Activated T-helper 17 cell treated with anti-CD3 and anti-CD28 coated beads, Interleukin-2, amount 50 U/mL, for 72 hours (primary cell): ENCODE measurements at regions not wholly inside any gene's neighbourhood (a gene's known extent, or its start where the extent isn't known, plus 50 kb on each side); places are given as distances from the start of the nearest gene placed in this dataset.

ENCODE experiments used
- ATAC-seq: fragments of 150-1000 bp; cut with Tn5 transposase; replicated peaks from 2 replicates; pipeline ENCODE4 v1.10.0; 2021; ENCODE audit warnings: mild to moderate bottlenecking, moderate library complexity
- H3K27ac Mint-ChIP-seq: one replicate; pipeline ENCODE4 v1.8.0; 2022; ENCODE audit warnings: mixed read lengths
- H3K27me3 Mint-ChIP-seq: one replicate; pipeline ENCODE4 v1.8.0; 2022; ENCODE audit warnings: mixed read lengths
- H3K36me3 Mint-ChIP-seq: one replicate; pipeline ENCODE4 v1.8.0; 2022; ENCODE audit warnings: low read depth, mild to moderate bottlenecking, mixed read lengths
- H3K4me1 Mint-ChIP-seq: one replicate; pipeline ENCODE4 v1.8.0; 2022; ENCODE audit warnings: mixed read lengths
- H3K4me3 Mint-ChIP-seq: one replicate; pipeline ENCODE4 v1.8.0; 2022; ENCODE audit warnings: mild to moderate bottlenecking, mixed read lengths
- H3K9me3 Mint-ChIP-seq: one replicate; pipeline ENCODE4 v1.8.0; 2022; ENCODE audit warnings: mixed read lengths

- H3K36me3 Mint-ChIP-seq, result no peaks in the 10 kb centered on the region
- H3K27ac Mint-ChIP-seq, result no peak overlapping the region
- H3K27me3 Mint-ChIP-seq, result peaks cover 4% of the 10 kb centered on the region
- ATAC-seq, result no peak
- no peak overlapping the region for H3K4me3 Mint-ChIP-seq
- no peaks in the 10 kb centered on the region for H3K4me1 Mint-ChIP-seq
- peaks cover 8% of the 10 kb centered on the region for H3K9me3 Mint-ChIP-seq
These were observed 356.2 kb downstream of the ZNF521 start for GRCh38 chr18:24995755-24996154.

GRCh38 chr18:24999650-25000267 is 352.2 kb downstream of the ZNF521 start:
- Mint-ChIP-seq H3K9me3 (peaks cover 3% of the 10 kb centered on the region), H3K27ac (no peak overlapping the region)
- ATAC-seq, result no peak

DNA sequence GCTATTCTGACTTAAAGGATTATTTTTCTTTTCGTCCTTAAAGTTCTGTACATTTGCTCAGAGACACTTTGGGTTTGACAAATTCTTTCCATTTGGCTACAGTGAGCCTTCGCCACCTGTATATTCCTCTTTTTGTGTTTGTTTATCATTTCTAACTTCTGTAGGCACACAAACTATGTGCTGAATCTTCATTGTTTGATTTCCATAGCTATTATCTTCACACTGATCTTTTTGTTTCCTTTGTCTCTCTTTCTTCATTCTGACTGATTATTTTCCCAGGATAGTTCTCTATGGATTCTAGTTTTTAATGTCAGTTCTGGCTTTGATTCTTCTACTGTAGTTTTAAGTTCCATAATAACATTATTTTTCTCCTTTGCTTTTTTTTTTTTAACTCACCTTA is 350.2 kb downstream of the ZNF521 start:
- no peak for ATAC-seq
- no peak overlapping the region for H3K27ac Mint-ChIP-seq
- peaks cover 3% of the 10 kb centered on the region for H3K9me3 Mint-ChIP-seq
- H3K27me3 Mint-ChIP-seq, result peaks cover 4% of the 10 kb centered on the region
- H3K36me3 Mint-ChIP-seq, result no peaks in the 10 kb centered on the region
- H3K4me1 Mint-ChIP-seq, result no peaks in the 10 kb centered on the region
- no peak overlapping the region for H3K4me3 Mint-ChIP-seq

More at GRCh38 chr18:24999650-25000267, 352.2 kb downstream of the ZNF521 start:
- Mint-ChIP-seq H3K27me3 (peaks cover 4% of the 10 kb centered on the region), H3K4me1 (no peaks in the 10 kb centered on the region), H3K4me3 (no peak overlapping the region), H3K36me3 (no peaks in the 10 kb centered on the region)

DNA sequence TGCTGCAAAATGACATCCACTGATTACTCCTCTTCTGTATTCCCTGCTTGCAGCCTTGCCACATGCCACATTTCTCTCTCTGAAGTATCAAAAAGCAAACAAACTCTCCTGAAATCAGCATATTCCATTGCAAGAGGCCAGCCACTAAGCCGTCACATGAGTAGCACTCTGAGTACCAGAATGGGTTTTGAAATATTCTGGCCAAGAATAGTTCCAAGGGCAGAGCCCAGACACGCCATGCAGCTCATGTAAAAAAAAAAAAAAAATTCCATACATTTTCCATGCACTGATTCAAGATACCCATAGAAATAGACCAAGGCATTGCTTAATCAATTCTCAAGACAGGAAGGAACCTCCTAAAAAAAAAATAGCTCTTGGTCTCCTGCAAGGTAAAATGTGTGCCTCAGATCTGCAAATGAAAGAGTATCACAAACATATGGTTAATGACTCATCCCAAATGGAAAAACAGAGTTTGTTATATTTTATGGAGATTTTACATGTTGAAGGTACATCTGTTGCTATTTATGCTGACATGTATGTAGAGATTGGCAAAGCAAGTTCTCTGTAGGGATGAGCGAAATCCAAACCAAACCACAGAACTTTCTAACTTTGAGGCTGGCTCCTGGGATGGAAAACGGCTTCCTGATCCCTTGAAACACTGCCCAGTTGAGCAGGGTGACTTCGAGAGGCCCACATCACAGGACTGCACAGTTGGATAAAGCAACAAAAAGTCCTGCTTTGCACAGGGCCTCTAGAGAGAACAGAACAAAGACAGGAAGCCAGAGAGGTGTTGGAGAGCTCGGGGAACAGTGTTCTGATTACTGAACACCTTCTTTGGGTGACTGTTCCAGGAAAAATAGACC is 346.2 kb downstream of the ZNF521 start:
- no peak for ATAC-seq
- peaks cover 4% of the 10 kb centered on the region for H3K9me3 Mint-ChIP-seq
- H3K27ac Mint-ChIP-seq, result no peak overlapping the region
- H3K4me1 Mint-ChIP-seq, result no peaks in the 10 kb centered on the region
- H3K4me3 Mint-ChIP-seq, result no peak overlapping the region
- no peaks in the 10 kb centered on the region for H3K36me3 Mint-ChIP-seq
- H3K27me3 Mint-ChIP-seq, result no peaks in the 10 kb centered on the region

DNA sequence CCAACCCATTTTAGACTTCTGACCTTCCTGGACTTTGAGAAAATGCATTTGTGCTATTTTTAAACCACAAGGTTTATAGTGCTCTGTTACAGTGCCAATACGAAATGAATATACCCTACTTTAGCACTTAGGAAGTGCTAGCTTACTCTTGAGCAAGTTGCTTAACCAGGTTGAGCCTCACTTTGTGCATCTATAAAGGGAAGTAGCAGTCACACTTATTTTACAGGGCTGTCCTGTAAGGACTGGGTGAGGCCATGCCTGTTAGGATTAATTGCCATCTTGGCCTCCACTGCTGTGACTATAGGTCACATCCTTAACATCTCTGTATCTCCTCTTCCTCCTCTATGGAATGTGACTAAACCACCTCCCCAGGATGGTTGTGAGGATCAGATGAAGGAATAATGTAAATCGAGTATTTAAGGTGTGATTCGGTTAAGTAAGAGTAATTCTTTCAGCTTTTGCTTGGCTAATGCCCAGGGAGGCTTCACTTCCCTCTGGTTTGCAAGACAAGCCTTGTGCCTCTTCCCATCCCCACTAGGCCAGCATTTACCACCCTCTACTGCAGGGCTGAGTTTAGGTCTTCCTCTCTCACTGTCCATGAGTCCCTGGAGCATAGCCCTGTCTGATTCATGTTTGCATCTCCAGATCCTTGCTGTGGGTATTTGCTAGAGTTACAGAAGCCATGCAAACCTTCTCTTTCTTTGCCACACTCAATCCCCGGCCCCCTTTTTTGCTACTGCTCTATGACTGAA is 341.2 kb downstream of the ZNF521 start:
- H3K9me3 Mint-ChIP-seq, result peaks cover 9% of the 10 kb centered on the region
- no peak for ATAC-seq
- H3K27me3 Mint-ChIP-seq, result peaks cover 4% of the 10 kb centered on the region
- H3K27ac Mint-ChIP-seq, result no peak overlapping the region
- H3K4me1 Mint-ChIP-seq, result no peaks in the 10 kb centered on the region
- no peak overlapping the region for H3K4me3 Mint-ChIP-seq
- H3K36me3 Mint-ChIP-seq, result no peaks in the 10 kb centered on the region
